SHP77 treated with DMSO at 0.1 percent for 48 hours (cell line): ENCODE measurements at regions not wholly inside any gene's neighbourhood (a gene's known extent, or its start where the extent isn't known, plus 50 kb on each side); places are given as distances from the start of the nearest gene placed in this dataset.

ENCODE experiments used
- DNase-seq: peaks from one replicate; lab custom pipeline; 2025; lab: John Stamatoyannopoulos, UW

DNA sequence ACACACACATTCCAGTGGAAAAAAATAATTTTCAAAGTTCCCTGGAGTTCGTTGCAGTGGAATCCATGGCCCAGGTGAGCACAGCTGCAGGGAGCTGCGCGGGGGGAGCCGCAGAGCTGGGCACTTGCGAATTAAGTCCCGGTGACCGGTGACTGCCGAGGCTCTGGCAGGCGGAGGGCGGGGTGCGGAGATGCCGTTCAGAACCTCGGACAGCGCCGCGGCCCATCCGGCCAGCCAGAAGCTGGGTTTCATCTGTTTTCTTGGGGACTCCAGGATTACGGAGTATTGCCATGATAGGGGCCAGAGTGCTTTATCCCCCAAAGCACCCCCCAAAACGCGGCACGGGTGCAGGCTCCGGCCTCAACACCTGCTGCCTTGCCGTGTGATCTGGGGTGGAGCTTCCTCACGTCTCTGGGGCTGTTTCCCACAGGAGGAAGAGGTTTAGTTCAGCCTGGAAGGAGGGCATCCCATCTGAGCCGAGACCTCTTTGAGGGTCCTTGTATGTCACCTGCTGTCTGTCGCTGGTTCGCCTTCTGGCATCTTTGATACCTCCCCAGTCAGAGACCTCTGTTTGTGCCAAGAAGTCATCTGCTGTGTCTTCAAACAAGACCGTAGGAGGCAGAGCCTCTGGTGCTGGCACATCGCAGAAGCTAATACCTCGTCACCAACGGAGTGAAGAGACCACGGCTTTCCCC lies 99.4 kb downstream of the YTHDF1 start:
- no peak for DNase-seq

DNA sequence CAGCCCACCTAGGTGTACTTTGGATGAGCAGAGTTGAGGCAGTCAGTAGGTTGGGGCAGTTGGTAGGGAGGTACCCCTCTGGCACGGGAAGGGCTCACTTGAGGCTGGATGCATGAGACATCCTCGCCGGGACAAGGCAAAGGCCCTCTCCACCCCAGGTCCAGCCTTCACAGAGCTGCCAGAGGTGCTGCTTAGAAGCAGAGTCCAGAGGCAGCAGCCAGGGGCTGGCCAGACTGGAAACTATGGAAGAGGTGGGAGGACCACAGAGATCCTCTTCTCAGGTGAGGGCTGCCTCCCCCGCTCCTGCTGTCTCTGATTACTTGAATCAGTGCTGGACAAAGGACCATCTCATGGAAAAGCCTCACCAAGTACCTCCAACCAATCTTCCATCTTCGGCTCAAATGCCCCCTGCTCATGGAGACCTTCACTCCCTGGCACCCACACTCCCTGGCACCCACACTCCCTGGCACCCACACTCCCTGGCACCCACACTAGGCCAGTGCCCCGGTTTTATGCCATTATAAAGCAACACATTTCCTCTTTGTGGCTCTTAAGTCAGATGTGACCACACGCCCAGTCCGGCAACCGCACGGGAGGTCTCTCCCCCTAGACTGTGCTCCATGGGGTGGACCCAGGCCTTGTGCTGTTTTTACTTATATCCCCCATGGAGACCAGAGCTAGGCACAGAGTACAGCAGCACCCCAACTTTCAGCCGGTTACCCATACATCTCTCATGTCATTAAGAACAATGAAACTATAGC lies 100.1 kb downstream of the YTHDF1 start:
- DNase-seq, result no peak

DNA sequence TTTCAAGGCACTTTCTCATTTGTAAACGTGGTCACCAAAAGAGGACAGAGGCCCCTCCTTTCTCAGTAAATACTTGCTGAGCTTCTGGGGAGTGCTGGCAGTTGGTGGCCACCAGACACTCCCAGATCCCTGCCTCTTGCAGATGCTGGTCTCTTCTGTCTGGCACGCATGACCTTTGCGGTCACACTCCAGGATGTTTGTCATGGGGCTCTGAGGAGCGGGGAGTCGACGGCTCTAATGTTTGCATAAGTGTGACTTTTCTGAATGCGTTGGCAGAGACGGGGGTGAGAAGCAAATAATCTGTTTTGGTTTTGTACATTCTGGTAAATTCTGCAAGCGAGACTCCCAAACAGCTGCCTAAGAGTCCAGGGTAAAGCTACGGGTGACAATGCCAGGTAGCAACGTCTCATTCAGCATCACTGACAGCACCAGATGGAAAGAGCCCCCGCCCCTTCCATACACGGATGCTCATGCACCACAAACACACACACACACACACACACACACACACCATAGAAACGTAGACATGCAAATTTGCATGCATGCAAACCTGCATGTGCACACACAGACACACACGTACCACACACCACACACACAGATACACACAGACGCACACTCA lies 101.1 kb downstream of the YTHDF1 start:
- DNase-seq, result peak; percentile 94

DNA sequence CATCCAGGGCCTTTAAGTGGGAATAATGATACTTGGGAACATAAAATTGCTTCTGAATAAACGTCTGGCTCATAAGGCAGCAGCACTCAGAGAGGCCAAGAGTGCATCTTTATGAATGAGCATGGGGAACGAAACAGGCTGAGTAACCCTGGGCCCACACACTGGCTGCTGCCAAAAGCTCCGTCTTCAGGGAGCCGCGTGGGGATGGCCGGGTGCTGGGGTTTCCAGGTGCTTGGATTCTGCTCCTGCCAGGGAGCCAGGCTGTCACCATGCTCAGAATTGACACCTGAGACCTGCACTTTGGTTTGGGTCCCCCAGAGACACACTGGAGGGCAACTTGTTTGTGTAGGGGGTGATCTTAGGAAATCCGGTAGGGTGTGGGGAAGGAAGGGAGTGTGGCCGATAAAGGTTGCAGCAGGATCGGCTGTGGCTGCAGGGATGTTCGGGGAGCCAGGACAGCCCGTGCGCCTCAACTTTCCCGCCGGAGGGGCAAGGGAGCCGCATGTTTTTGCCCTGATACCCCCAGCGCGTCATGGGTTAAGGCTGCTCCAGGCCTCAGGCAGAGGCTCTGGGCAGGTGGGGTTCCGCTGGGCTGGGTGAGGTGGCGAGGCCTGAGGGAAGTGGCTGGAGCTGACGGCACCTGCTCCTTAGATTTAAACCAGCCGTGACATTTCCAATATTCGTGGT lies 101.8 kb downstream of the YTHDF1 start:
- DNase-seq, result no peak

DNA sequence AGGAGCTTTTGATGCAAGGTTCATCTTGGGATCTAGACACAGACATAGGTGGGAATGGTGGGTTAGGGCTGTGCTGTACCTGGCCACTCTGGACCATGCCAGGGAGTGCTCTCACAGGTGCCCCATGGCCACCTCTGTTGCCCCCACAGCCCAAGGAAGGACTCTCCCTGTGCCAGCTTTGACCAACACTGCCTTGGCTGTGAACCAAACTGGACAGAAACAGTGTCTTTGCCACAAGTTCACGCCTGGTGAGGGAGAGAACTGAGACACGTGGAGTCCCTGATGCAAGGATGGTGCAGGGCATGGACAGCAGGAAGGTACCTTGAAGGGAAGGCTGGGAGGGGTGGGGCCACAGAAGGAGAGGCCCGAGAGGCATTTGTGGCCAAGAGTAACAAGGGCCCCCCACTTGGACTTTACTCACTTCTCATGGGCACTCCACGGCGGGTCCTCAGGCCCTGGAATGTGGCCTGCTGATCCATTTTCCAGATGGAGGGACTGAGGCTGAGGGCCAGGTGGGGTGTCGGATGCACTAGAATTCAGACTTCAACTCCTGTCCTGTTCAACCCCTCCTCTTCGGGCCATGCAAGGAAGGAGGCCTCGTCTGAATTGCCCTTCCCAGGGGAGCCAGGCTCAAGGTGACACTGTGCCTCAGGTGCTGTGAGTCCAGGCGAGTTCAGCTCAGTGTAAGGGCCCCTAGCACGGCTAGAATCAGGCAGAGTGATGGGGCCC lies 103.3 kb downstream of the YTHDF1 start:
- no peak for DNase-seq

DNA sequence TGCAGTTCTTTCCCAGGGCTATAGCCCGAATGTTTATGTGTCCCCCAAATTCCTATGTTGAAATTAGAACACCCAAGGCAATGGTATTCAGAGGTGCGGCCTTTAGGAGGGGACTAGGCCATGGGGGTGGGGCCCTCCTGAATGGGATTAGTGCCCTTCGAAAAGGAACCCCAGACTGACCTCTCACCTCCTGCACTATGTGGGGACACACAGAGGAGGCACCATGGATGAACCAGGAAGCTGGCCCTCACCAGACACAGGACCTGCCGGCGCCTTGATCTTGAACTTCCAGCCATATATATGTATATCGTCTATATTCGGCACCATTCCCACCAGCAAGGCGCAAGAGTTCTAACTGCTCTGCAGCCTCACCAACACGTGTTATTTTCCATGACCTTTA lies 101.5 kb upstream of the BHLHE23 start:
- no peak for DNase-seq

DNA sequence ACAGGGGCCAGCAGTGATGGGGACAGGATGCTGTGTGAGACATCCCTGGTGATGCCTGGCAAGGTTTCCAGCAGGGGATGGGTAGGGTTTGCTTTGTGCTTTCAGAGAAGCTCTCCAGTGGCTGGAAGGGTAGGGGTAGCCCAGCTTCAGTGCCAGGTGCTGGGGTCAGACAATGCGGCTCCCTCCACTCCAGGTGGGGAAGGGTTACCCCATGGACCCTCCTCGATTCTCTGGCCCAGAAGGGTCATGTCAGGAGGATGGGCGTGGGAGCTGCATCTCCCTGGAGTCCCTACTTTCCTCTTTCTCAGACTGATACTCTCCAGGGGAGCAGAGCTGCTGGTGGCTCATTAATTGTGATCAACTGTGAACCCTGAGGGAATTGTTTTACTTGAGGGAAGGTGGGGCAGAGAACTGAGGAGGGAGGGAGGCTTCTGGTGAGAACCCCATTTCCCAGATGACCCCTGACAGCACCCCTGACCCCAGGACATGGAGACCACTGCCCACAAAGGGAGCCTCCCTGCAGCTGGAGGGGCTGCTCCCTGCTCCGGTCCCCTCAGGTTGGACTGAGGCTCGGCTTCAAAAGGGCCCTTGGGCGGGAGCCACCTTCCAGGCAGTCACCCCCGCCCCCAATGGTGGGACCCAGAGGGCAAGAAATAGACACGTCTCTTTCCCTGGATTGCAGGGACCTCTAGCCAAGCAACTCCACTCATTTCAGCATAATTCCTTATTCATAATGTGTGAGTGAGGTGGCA lies 100.9 kb upstream of the BHLHE23 start:
- DNase-seq, result no peak

DNA sequence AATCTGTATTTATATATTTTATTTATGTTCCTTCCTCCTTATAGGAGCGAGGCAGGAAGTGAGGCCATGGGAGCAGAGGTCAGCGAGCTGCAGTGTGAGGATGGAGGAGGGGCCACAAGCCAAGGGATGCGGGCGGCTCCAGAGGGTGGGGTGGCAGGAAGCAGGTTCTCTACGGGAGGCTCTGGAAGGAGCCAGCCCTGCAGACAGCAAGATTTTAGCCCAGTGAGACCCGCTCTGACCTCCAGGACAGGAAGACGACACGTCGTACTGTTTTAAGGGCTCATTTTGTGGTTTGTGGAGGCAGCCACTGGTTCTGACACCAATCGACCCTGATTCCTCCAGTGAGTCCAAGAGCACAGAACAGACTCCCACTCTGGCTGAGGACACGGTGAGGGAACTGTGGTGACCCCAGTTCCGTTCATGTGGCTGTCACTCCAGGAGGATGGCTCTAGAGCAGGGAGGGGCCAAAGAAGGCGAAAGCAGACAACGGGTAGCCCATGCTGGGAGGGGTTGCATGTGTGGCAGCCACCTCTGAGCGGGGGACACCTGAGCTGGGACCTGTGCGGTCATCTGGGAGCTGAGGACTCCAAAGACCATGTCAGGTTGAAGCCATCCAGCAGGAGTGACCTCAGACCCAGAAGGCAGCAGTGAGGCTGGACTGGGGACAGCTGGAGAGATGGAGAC lies 100.1 kb upstream of the BHLHE23 start:
- DNase-seq, result no peak

DNA sequence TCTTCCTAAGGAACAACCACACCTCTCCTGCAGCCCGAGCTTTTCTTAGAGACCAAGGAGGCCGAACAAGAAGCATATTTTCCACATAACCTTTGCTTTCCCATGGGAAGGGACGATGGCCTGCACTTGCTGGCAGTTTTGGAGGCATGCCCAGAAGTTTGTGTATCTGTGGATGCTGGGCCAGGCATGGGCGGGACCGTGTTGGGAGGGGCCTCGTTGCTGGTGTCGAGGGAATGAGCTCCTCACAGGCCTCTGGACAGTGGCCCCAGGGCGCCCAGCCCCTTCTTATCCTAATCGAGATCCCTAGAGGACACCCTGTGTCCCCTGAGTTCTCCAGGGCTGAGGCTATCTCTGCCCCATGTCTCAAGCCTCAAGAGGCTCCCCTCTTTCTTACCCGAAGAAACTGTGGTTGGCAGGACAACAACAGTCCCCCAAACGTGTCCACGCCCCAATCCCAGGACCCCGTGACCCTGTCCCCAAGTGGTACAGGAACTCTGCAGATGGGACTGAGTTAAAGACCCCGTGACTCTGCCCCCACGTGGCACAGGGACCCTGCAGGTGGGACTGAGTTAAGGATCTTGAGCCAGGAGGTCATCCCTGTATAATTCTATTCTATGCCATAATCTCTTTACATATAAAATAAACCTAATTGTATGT lies 99.5 kb upstream of the BHLHE23 start:
- DNase-seq, result peak; percentile 71

DNA sequence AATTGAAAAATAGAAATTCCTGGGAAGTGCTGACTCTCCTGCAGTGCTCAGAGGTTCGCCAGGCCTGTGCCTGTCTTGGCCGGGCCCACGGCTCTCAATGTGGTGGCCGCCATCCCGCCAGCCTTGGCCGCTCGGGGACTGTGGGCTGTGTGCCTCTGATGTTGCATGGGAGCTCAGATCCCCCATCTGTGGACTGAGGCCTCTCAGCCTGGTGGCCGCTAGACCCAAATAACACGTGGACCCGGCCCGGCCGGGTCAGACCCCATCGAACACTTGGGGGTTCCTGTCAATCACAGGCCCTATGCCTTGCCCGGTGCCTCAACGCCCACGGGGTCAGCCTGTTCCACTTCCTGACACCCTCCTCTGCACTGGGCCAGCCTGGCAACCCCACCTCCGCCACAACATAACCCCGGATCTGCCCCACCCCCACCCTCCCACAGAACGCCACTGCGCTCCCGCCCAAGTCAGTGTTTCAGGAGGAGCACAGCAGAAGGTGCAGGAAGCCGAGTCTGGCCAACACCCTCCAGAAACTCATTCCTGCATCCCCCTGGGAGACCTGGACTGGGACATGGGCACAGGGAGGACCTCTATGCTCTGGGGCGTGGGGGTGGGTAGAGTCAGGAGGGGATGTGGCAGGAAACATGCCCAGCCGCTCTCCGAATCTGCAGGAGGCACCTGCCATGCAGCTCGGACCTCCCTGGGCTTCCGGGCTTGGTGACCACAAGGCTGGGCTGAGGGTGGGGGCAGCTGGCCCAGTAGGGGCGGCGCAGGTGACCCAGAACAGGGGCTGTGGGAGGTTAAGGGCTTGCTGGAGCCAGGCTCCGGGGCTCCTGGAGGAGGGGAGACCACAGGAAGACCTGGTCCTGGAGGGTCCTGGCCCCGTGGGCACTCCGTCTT lies 98.7 kb upstream of the BHLHE23 start:
- DNase-seq, result no peak

DNA sequence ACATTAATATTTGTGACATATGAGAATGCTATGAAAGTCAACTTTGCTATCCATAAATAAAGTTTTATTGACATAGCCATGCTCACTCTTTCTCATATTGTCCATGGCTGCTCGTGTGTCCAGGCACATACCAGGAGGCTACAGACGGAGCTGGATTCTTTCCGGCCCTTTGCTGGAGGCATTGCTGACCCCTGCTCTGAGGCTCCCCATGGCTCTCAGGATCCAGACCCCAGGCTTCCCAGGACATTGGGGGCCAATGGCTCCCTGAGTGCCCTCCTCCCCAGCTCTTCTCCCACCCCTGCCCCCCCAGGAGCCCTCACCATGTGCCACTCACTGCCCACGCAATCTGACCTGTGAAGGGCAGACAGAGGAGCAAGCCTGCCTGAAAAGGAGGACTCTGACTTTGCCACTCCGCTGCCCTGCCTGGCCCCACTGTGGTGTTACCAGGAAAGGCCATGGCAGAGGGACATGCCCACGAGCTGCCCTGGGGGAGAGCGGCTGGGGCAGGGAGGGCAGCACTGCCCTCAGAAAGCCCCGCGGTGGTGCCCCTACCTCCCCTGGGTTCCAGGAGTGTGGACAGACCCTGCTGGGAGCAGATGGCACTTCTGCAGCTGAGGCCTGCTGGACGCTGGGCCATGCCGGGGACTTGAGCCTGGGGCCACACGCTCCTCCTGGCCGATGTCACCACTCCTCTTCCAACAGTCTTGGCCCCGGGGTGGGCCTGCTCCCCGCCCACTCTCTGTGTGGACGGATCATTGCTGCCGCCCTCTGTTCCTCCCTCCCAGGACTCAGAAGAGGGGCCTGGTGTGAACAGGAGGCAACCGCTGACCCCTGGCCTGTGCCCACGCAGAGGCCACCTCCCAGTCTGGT lies 97.8 kb upstream of the BHLHE23 start:
- DNase-seq, result no peak

DNA sequence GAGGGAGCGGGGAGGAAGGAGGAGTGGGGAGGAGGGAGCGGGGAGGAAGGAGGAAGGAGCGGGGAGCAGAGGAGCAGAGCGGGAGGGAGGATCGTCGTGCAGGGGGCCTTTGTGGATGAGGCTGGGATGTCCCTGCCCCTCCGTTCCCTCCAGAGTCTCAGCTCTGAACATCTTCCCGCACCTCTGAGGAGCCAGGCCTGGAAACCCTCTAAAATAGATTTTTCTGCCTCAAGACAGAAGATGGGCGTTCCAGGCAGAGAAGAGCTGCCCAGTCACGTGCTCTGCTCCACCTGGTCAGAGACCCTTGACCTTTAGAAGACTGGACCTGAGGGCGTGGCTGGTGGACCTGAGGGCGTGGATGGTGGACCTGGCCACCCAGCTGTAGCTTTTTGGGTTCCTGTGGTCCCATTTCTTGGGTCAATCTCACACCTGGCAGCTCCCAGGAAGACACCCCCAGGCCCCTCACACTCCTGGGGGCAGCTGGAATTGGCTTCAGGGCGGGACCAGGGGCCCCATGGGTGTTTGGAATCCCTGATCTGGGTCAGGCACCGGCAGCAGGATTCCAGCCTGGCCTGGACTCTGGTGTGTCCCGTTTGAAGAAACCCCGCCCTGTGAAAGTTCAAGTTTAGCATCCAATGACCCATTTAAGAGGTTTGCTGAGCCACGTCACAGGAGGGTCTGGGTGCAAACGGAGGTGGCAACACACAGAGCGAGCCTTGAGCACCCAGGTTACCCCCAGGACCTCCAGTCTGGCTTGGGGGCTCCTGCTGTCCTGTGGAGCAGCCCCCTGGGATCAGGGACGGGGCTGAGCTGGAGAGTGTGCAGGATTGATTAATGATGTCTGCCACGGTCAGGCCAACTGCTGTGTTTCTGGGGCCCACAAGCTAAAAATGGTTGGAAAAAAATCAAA lies 96.9 kb upstream of the BHLHE23 start:
- no peak for DNase-seq

DNA sequence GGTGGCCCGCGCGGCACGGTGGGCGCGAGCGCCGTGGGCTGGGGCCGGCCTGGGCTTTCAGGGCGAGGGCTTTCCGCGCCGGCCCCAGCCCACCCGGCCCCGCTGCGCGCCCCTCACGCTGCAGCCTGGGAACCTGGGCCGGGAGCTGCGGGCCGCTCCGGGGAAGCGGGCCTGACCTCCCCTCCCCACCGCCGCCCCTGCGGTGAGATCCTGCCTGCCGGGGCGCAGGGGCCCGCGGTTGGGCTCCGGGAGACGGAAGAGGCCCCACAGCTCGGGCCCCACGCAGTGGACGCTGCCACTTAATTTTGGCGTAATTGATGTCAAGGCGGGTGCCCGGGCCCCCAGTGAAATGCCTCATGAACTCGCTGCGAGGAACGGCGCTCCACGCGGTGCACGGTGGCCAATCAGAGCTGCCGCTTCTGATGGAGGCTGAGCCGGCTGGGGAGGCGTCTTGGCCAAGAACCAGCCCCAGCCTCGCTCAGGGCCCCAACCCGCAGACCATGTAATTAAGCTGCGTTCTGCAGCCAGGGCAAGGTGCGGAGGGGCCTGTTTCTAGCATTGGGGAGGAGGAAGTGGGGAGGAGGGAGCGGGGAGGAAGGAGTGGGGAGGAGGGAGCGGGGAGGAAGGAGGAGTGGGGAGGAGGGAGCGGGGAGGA lies 96.1 kb upstream of the BHLHE23 start:
- DNase-seq, result no peak

DNA sequence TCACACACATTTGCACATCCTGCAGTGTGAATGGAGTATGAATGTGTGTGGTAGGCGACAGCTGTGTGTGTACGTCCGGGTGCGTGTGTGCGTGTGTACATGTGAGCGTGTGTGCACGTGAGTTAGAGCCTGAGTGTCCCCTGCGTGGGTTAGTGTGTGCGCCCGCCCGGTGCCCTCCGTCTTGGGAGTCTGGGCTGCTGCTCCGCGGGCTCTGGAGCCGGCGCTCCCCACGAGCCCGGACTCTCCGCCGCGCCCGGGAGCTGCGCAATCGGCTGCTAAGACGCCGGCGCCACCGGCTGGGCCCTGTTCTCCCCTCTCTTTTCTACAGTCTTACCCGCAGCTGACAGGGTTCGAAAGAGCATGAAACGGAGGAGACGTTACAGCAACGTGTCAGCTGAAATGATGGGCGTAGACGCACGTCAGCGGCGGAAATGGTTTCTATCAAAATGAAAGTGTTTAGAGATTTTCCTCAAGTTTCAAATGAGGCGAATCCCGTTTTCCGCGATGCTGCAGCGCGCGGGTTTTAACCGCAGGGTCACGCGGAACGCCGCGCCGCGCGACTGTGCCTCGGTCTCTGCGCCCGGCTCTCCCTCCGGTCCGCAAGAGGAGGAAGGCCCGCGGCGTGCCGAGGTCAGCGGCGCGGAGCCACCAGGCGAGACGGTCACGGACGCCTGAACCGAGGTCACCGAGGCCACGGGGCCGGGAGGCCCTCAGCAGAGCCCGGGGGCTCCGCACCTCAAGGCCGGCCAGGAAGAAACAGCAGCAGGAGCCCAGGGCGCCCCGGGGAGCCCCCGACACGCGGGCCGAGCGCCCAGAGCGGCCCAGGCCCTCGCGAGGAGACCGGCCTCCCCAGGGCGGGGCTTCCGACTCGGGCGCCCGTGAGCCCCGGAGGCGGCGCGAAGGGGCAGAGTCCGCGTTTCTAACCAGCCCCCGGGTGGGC lies 95.3 kb upstream of the BHLHE23 start:
- DNase-seq, result peak; percentile 50
